ENCODE measurements at regions not wholly inside any gene's neighbourhood (a gene's known extent, or its start where the extent isn't known, plus 50 kb on each side); places are given as distances from the start of the nearest gene placed in this dataset.

GRCh38 chr20:19096843-19097242 lies 115.6 kb upstream of the SLC24A3 start:
- TF ChIP-seq CTCF (IDR thresholded peaks at IDR 0.05; ENCODE audit: low read depth, low read length) (no peak), EZH2phosphoT487 (IDR thresholded peaks at IDR 0.05; ENCODE audit: low read depth) (no peak)

Measured in OCI-LY3 (cell line).